ENCODE measurements at regions not wholly inside any gene's neighbourhood (a gene's known extent, or its start where the extent isn't known, plus 50 kb on each side); places are given as distances from the start of the nearest gene placed in this dataset.

DNA sequence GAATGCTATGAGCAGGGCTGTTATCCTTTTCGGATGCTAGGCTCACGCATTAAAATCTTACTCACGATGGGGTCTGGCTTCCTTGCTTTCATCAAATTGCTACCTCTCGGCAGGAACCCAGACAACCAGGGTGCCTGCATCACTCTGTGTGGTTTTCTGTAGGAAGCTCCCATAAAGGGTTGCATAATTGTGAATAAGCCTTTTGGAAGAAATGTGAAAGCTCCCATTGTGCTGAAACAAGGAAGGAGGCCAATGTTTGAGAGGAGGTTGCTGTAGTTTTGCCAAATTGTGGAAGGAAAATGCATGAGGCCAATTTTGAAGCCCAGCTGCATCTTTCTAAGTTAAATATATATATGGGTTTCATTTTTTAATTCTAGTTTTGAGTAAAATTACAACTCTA lies 615.5 kb downstream of the C6orf118 start:
- DNase-seq, result no peak
- no peaks in the 10 kb centered on the region for H3K9me3 Mint-ChIP-seq (ENCODE audit: unreplicated experiment)
- no peaks in the 10 kb centered on the region for H3K27me3 Mint-ChIP-seq (ENCODE audit: unreplicated experiment)
- TF ChIP-seq CTCF (IDR thresholded peaks at IDR 0.05; ENCODE audit: partially characterized antibody, unreplicated experiment), result no peak
- H3K4me3 Mint-ChIP-seq (ENCODE audit: unreplicated experiment), result no peak overlapping the region
- H3K36me3 Mint-ChIP-seq (ENCODE audit: unreplicated experiment), result no peaks in the 10 kb centered on the region
- H3K27ac Mint-ChIP-seq (ENCODE audit: unreplicated experiment), result no peak overlapping the region
- no peaks in the 10 kb centered on the region for H3K4me1 Mint-ChIP-seq (ENCODE audit: low read depth, unreplicated experiment)

DNA sequence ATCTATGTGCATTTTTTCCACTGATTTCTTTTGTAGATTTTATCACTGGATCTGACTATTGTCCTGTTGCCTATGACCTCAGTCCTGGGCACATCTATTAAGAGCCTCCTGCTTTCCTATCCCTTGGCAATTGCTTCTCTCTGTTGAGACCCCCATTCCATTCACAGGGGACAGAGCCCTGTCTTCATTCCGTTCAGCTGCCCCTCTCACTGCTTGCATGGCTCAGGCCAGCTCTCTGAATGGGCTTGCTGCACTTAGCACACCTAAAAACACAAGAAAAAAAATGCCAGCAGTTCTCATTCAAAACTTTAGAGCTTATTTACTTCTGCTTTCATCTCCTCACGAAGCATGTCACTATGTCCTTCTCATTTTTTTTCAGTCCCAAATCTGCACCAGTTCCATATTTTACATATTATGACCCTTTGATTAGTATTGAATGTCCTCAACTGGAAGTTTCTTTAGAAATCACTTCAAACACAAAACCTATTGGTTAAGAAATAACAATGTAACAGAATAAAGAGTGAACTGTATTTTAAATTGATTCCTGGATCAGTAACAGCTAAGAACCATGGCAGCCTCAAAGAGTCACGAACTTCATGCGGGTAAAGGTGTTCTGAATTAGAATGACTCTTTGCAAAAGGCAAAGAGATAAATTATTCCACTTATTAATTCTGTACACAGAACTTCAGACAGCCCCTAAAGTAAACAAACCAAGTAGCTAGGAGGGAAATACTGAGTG lies 616.5 kb downstream of the C6orf118 start:
- H3K36me3 Mint-ChIP-seq (ENCODE audit: unreplicated experiment), result no peaks in the 10 kb centered on the region
- no peak for TF ChIP-seq CTCF (IDR thresholded peaks at IDR 0.05; ENCODE audit: partially characterized antibody, unreplicated experiment)
- H3K4me3 Mint-ChIP-seq (ENCODE audit: unreplicated experiment), result no peak overlapping the region
- no peaks in the 10 kb centered on the region for H3K9me3 Mint-ChIP-seq (ENCODE audit: unreplicated experiment)
- H3K4me1 Mint-ChIP-seq (ENCODE audit: low read depth, unreplicated experiment), result no peaks in the 10 kb centered on the region
- H3K27ac Mint-ChIP-seq (ENCODE audit: unreplicated experiment), result no peak overlapping the region
- DNase-seq, result no peak
- H3K27me3 Mint-ChIP-seq (ENCODE audit: unreplicated experiment), result no peaks in the 10 kb centered on the region

GRCh38 chr6:164690702-164691500 lies 618.5 kb downstream of the C6orf118 start:
- no peak for TF ChIP-seq CTCF (IDR thresholded peaks at IDR 0.05; ENCODE audit: partially characterized antibody, unreplicated experiment)
- Mint-ChIP-seq H3K27me3 (ENCODE audit: unreplicated experiment) (no peaks in the 10 kb centered on the region), H3K9me3 (ENCODE audit: unreplicated experiment) (no peaks in the 10 kb centered on the region), H3K4me1 (ENCODE audit: low read depth, unreplicated experiment) (no peaks in the 10 kb centered on the region), H3K27ac (ENCODE audit: unreplicated experiment) (no peak overlapping the region), H3K36me3 (ENCODE audit: unreplicated experiment) (no peaks in the 10 kb centered on the region), H3K4me3 (ENCODE audit: unreplicated experiment) (no peak overlapping the region)
- no peak for DNase-seq

GRCh38 chr6:164690241-164690640 lies 619.2 kb downstream of the C6orf118 start:
- no peak for DNase-seq
- H3K4me3 Mint-ChIP-seq (ENCODE audit: unreplicated experiment), result no peak overlapping the region
- no peaks in the 10 kb centered on the region for H3K36me3 Mint-ChIP-seq (ENCODE audit: unreplicated experiment)

More at GRCh38 chr6:164690241-164690640, 619.2 kb downstream of the C6orf118 start:
- Mint-ChIP-seq H3K9me3 (ENCODE audit: unreplicated experiment) (no peaks in the 10 kb centered on the region), H3K27me3 (ENCODE audit: unreplicated experiment) (no peaks in the 10 kb centered on the region), H3K27ac (ENCODE audit: unreplicated experiment) (no peak overlapping the region), H3K4me1 (ENCODE audit: low read depth, unreplicated experiment) (no peaks in the 10 kb centered on the region)
- TF ChIP-seq CTCF (IDR thresholded peaks at IDR 0.05; ENCODE audit: partially characterized antibody, unreplicated experiment), result no peak
